ENCODE measurements at regions not wholly inside any gene's neighbourhood (a gene's known extent, or its start where the extent isn't known, plus 50 kb on each side); places are given as distances from the start of the nearest gene placed in this dataset.

- TF ChIP-seq EZH2phosphoT487 (IDR thresholded peaks at IDR 0.05; ENCODE audit: insufficient read depth, low read depth) (no peak), EZH2 (IDR thresholded peaks at IDR 0.05; ENCODE audit: insufficient read depth, poor library complexity, severe bottlenecking) (no peak)
- Histone ChIP-seq H4K20me1 (ENCODE audit: insufficient read depth) (no peaks in the 10 kb centered on the region), H3K4me2 (ENCODE audit: unreplicated experiment) (no peak overlapping the region), H3K36me3 (ENCODE audit: low read depth) (no peaks in the 10 kb centered on the region), H3F3A (ENCODE audit: insufficient read depth) (no peaks in the 10 kb centered on the region), H3K27me3 (replicated peaks; ENCODE audit: insufficient read depth) (no peaks in the 10 kb centered on the region), H3K27ac (no peak overlapping the region), H3K9ac (no peak overlapping the region), H2AFZ (no peak overlapping the region), H3K9me2 (ENCODE audit: insufficient read depth) (no peaks in the 10 kb centered on the region), H3K79me2 (ENCODE audit: insufficient read depth) (no peaks in the 10 kb centered on the region), H3K9me3 (ENCODE audit: low read depth) (no peaks in the 10 kb centered on the region), H3K4me1 (ENCODE audit: insufficient read depth) (no peaks in the 10 kb centered on the region), H3K4me3 (no peak overlapping the region)
- DNase-seq, result no peak
- 59 to 61% methylated on average over 5 of the region's 5 CpGs for WGBS, 2 experiments (ENCODE audit: low coverage in 1 of 2, low lambda C conversion rate in 2 of 2, missing lambda C conversion rate in 2 of 2)
- in situ Hi-C loops (cut with MboI), result no loop called here
Measured at GRCh38 chr6:6397842-6398241, 77.4 kb upstream of the F13A1 start.

- WGBS, 2 experiments (ENCODE audit: low coverage in 1 of 2, low lambda C conversion rate in 2 of 2, missing lambda C conversion rate in 2 of 2), result 12 to 17% methylated on average over 2 of the region's 2 CpGs
- Histone ChIP-seq H3F3A (ENCODE audit: insufficient read depth) (no peaks in the 10 kb centered on the region), H3K27me3 (replicated peaks; ENCODE audit: insufficient read depth) (no peaks in the 10 kb centered on the region), H3K4me2 (ENCODE audit: unreplicated experiment) (no peak overlapping the region), H3K27ac (no peak overlapping the region), H3K4me3 (no peak overlapping the region), H3K79me2 (ENCODE audit: insufficient read depth) (no peaks in the 10 kb centered on the region), H3K36me3 (ENCODE audit: low read depth) (no peaks in the 10 kb centered on the region), H4K20me1 (ENCODE audit: insufficient read depth) (no peaks in the 10 kb centered on the region), H3K4me1 (ENCODE audit: insufficient read depth) (no peaks in the 10 kb centered on the region), H2AFZ (no peak overlapping the region), H3K9ac (no peak overlapping the region), H3K9me3 (ENCODE audit: low read depth) (no peaks in the 10 kb centered on the region), H3K9me2 (ENCODE audit: insufficient read depth) (no peaks in the 10 kb centered on the region)
- in situ Hi-C loops (cut with MboI), result no loop called here
- DNase-seq, result no peak
- TF ChIP-seq EZH2phosphoT487 (IDR thresholded peaks at IDR 0.05; ENCODE audit: insufficient read depth, low read depth) (no peak), EZH2 (IDR thresholded peaks at IDR 0.05; ENCODE audit: insufficient read depth, poor library complexity, severe bottlenecking) (no peak)
Measured at GRCh38 chr6:6399568-6399967, 79.1 kb upstream of the F13A1 start.

GRCh38 chr6:6401401-6401800 is 80.9 kb upstream of the F13A1 start:
- H3K79me2 ChIP-seq (ENCODE audit: insufficient read depth), result no peaks in the 10 kb centered on the region
- no peaks in the 10 kb centered on the region for H3K9me3 ChIP-seq (ENCODE audit: low read depth)
- in situ Hi-C loops (cut with MboI), result no loop called here
- H3K9ac ChIP-seq, result no peak overlapping the region
- no peaks in the 10 kb centered on the region for H4K20me1 ChIP-seq (ENCODE audit: insufficient read depth)
- H3K9me2 ChIP-seq (ENCODE audit: insufficient read depth), result no peaks in the 10 kb centered on the region
- no peak for DNase-seq
- H3K27me3 ChIP-seq (replicated peaks; ENCODE audit: insufficient read depth), result no peaks in the 10 kb centered on the region
- no peak overlapping the region for H3K4me2 ChIP-seq (ENCODE audit: unreplicated experiment)
- H2AFZ ChIP-seq, result no peak overlapping the region
- H3K36me3 ChIP-seq (ENCODE audit: low read depth), result no peaks in the 10 kb centered on the region
- H3K4me1 ChIP-seq (ENCODE audit: insufficient read depth), result no peaks in the 10 kb centered on the region
- H3K4me3 ChIP-seq, result no peak overlapping the region
- H3K27ac ChIP-seq, result no peak overlapping the region
- no peak for TF ChIP-seq EZH2 (IDR thresholded peaks at IDR 0.05; ENCODE audit: insufficient read depth, poor library complexity, severe bottlenecking)
- TF ChIP-seq EZH2phosphoT487 (IDR thresholded peaks at IDR 0.05; ENCODE audit: insufficient read depth, low read depth), result no peak
- 67% methylated on average over 1 of the region's 1 CpG for WGBS, 2 experiments (ENCODE audit: low coverage in 1 of 2, low lambda C conversion rate in 2 of 2, missing lambda C conversion rate in 2 of 2)
- no peaks in the 10 kb centered on the region for H3F3A ChIP-seq (ENCODE audit: insufficient read depth)

- in situ Hi-C loops (cut with MboI), result no loop called here
- Histone ChIP-seq H2AFZ (no peak overlapping the region), H3K9me3 (ENCODE audit: low read depth) (no peaks in the 10 kb centered on the region)
Measured at GRCh38 chr6:6402006-6402405, 81.5 kb upstream of the F13A1 start.

GRCh38 chr6:6402591-6402990 is 82.1 kb upstream of the F13A1 start:
- Histone ChIP-seq H4K20me1 (ENCODE audit: insufficient read depth) (no peaks in the 10 kb centered on the region), H3K27me3 (replicated peaks; ENCODE audit: insufficient read depth) (no peaks in the 10 kb centered on the region), H3K9ac (no peak overlapping the region), H3K27ac (no peak overlapping the region), H2AFZ (no peak overlapping the region), H3K9me3 (ENCODE audit: low read depth) (no peaks in the 10 kb centered on the region), H3K4me3 (no peak overlapping the region), H3K36me3 (ENCODE audit: low read depth) (no peaks in the 10 kb centered on the region), H3K9me2 (ENCODE audit: insufficient read depth) (no peaks in the 10 kb centered on the region), H3K4me2 (ENCODE audit: unreplicated experiment) (no peak overlapping the region), H3K79me2 (ENCODE audit: insufficient read depth) (no peaks in the 10 kb centered on the region), H3F3A (ENCODE audit: insufficient read depth) (no peaks in the 10 kb centered on the region), H3K4me1 (ENCODE audit: insufficient read depth) (no peaks in the 10 kb centered on the region)
- TF ChIP-seq EZH2 (IDR thresholded peaks at IDR 0.05; ENCODE audit: insufficient read depth, poor library complexity, severe bottlenecking), result no peak
- no peak for TF ChIP-seq EZH2phosphoT487 (IDR thresholded peaks at IDR 0.05; ENCODE audit: insufficient read depth, low read depth)
- in situ Hi-C loops (cut with MboI), result no loop called here
- no peak for DNase-seq
- WGBS, 2 experiments (ENCODE audit: low coverage in 1 of 2, low lambda C conversion rate in 2 of 2, missing lambda C conversion rate in 2 of 2), result 36 to 43% methylated on average over 6 of the region's 6 CpGs

More at GRCh38 chr6:6402006-6402405, 81.5 kb upstream of the F13A1 start:
- Histone ChIP-seq H3K9ac (no peak overlapping the region), H3K36me3 (ENCODE audit: low read depth) (no peaks in the 10 kb centered on the region), H3K79me2 (ENCODE audit: insufficient read depth) (no peaks in the 10 kb centered on the region), H3F3A (ENCODE audit: insufficient read depth) (no peaks in the 10 kb centered on the region), H3K4me2 (ENCODE audit: unreplicated experiment) (no peak overlapping the region), H3K9me2 (ENCODE audit: insufficient read depth) (no peaks in the 10 kb centered on the region), H3K27me3 (replicated peaks; ENCODE audit: insufficient read depth) (no peaks in the 10 kb centered on the region), H3K4me1 (ENCODE audit: insufficient read depth) (no peaks in the 10 kb centered on the region), H4K20me1 (ENCODE audit: insufficient read depth) (no peaks in the 10 kb centered on the region), H3K4me3 (no peak overlapping the region), H3K27ac (no peak overlapping the region)
- WGBS, 2 experiments (ENCODE audit: low coverage in 1 of 2, low lambda C conversion rate in 2 of 2, missing lambda C conversion rate in 2 of 2), result 15 to 29% methylated on average over 2 of the region's 2 CpGs
- no peak for DNase-seq
- TF ChIP-seq EZH2phosphoT487 (IDR thresholded peaks at IDR 0.05; ENCODE audit: insufficient read depth, low read depth), result no peak
- no peak for TF ChIP-seq EZH2 (IDR thresholded peaks at IDR 0.05; ENCODE audit: insufficient read depth, poor library complexity, severe bottlenecking)
